GM18873 (cell line): ENCODE measurements at regions not wholly inside any gene's neighbourhood (a gene's known extent, or its start where the extent isn't known, plus 50 kb on each side); places are given as distances from the start of the nearest gene placed in this dataset.
"Not testable (repeated sequence)": the region's sequence is repeated elsewhere in the genome, so short reads cannot be mapped to it uniquely, and the experiment has no call there.

Source experiments
- ATAC-seq: cut with Tn5 transposase; IDR thresholded peaks from one replicate; pipeline ENCODE4 v1.9.1; 2021; ENCODE audit warnings: mild to moderate bottlenecking, moderate library complexity, moderate number of reproducible peaks; ENCODE audit not compliant: unreplicated experiment, low FRiP score

DNA sequence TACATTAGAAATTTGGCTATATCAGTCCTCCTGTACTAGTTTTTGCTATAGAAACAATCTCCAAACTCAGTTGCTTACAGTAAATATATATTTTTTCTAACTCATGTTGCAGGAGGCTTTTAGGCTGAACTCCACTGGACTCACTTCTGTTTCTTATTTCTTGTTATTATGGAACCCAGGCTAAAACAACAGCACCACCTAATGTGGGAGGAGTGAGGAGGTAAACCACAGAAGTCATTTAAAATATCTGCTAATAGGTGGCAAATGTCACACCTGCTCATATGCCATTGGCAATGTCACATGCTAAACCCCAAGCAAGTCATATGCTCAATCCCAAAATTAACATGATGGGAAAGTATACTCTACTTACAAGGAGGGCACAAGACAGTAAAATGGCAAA lies 462.2 kb downstream of the PLOD2 start:
- ATAC-seq, result no peak

DNA sequence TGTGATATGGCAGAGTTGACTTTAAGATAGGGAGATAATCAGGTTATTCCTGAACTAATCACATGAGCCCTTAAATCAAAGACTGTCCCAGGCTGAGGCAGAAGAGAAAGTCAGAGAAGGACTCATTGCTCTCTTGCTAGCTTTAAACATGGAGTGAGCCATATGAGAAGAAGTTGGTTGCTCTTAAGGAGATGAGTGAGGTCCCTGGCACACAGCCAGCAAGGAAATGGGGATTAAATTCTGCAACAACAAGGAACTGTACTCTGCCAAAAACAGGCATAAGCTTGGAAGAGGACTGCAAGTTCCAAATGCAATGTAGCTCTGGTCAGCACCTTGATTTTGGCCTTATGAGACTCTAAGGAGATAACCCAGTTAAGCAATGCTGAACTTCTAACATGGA lies 457.0 kb downstream of the PLOD2 start:
- no peak for ATAC-seq

DNA sequence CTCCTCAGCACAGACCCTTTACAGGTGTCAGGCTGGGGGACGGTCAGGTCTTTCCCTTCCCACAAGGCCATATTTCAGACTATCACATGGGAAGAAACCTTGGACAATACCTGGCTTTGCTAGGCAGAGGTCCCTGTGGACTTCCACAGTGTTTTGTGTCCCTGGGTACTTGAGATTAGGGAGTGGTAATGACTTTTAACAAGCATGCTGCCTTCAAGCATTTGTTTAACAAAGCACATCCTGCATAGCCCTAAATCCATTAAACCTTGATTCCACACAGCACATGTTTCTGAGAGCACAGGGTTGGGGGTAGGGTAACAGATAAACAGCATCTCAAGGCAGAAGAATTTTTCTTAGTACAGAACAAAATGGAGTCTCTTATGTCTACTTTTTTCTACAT lies 451.2 kb downstream of the PLOD2 start:
- not testable (repeated sequence) for ATAC-seq

DNA sequence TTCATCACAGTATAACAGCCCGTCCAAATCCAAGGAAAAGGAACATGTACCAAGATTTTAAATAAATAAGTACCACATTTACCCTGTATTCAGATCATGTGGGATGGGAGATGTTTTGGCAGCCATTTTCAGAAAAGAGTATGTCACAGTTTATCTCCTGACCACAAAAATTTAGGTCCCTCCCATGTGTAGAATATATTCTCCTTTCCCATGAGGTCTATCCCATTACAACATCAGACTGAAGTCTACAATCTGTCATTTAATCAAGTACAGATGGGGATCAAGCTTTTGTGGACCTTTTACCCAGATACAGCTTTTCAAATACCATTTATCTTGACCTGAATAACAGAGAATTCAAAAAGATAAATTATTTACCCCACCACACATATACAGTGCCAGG lies 444.5 kb downstream of the PLOD2 start:
- ATAC-seq, result no peak

DNA sequence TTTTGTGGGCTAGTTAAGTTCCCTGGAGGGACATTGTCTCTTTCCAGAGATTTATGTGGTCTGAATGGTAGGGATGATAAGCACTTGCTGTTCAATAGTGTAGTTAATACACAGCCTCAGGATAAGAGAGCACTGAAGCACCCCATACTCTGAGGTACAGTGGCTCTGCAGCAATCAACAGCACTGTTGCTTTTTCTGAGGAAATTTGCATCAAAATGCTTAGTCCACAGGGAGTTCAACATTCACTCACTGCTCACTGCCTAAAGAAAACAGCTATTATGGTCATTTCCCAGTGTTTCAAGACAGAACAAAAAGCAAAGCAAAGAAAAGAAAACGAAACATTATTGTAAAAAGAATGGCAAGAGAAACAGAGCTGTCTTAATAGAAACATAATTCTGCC lies 441.9 kb downstream of the PLOD2 start:
- no peak for ATAC-seq

DNA sequence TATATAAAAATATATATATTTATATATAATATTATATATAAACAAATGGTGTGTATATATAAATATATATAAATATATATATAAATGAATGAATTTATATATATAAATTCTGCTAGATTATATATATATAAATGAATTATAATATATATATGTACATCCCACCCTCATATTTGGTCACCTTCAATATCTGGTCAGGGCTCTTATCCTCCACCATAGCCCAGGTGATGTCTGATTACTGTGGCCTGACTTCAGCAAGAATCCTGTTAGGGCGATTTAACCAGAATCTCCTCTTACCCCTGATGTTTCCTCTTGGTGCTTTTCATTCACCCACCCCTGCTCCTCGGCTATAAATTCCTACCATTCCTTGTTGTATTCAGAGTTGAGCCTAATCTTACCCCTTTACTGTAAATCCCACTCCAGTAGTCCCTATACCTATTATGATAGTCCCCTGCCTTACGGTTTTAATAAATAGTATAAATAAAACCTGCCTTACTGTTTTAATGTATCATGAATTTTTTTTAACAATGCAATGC lies 439.6 kb downstream of the PLOD2 start:
- ATAC-seq, result no peak

DNA sequence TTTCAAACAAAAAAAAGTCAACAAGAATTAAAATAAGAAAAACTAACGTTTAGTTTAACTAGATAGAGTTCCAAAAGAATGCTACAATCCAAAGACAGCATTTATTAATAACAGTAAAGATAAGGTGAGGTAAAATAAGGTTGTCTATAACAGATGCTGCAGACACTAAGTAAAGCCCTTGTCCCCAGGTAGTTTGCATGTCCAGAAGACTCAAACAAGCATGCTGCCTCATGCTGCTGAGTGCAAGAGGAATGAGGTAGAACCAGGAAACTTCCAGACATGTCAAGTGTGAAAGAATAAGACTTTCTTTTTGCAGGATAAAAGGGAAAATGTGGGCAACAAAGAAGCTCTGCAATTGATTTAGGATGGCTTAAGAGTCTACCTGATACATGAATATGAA lies 439.2 kb downstream of the PLOD2 start:
- no peak for ATAC-seq

DNA sequence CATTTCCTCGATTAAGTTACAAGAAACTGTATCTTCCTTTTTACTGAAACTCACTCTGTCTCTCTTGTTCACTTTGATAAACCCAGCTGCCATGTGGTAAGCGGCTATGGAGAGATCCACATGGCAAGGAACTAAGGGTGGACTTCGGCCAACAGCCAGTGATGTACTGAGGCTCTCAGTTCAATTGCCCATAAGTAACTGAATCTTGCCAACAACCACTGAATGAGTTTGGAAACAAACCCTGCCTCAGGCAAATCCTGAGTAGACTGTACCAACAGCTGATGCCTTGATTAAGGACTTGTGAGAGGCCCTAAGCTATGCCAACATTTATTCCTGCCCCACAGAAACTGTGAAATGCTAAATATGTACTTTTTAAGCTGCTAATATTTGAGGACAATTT lies 433.5 kb downstream of the PLOD2 start:
- ATAC-seq, result no peak

DNA sequence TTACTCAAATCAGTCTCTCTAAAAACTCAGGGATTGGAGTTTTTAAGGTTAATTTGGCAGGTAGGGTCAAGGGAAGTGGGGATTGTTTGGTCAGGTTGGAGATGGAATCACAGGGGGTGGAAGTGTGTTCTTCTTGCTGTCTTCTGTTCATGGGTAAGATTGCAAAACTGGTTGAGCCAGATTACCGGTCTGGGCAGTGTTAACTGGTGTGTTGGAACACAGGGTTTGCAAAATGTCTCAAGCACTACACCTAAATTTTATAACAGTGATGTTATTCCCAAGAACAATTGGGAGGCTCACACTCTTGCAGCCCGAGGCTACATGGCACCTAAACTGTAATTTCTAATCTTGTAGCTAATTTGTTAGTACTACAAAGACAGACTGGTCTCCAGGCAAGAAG lies 425.4 kb downstream of the PLOD2 start:
- no peak for ATAC-seq

DNA sequence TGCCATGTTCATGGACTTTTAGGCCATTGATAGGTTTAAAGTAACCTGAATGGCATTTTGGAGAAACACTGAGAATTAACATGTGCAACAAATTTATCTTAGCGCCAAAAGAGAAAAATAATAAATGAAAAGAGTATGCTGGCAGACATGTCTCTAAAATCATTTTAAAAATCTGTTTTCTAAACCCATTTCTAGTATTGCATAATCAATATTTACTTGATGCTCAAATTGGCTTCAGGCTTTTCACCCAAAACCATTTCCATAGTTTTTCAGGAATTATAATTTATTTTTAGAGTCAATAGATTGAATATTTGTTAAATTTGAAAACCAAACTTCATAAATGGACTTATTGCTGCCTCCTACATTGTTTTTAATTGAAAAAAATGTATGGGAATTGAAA lies 423.0 kb downstream of the PLOD2 start:
- no peak for ATAC-seq

DNA sequence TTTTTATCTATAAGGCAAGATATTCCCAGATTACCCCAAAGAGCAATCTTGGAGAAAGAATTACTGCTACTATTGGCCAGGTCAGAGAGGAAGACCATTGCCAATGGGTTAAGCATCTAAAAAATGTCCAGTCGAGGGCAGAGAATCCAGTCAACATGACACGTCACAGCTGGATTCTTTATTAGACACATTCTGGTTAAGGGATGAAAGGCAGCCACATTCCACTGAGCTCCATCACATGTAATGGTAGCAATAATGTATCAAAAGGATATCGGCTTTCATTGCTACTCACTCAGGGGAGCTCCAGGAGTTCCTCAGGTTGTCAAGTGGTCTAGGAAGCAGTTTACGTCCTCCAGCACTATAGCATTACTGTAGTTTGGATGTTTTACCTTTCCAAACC lies 421.1 kb downstream of the PLOD2 start:
- no peak for ATAC-seq

DNA sequence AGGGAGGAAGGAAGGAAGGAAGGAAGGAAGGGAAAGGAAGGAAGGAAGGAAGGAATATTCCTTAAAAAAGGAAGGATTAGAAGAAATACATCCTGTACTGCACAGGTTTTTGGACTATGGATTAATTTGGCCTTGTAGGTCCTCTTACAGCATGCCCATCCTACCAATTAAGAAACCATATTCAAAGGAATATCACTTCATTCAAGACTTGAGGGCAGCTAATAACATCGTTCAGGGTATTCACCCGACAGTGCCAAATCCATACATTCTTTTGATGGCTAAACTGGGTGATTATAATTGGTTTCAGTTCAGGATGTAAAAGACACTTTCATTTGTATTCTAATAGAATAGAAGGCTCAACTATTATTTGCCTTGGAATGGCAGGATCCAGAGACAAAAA lies 410.3 kb downstream of the PLOD2 start:
- no peak for ATAC-seq

DNA sequence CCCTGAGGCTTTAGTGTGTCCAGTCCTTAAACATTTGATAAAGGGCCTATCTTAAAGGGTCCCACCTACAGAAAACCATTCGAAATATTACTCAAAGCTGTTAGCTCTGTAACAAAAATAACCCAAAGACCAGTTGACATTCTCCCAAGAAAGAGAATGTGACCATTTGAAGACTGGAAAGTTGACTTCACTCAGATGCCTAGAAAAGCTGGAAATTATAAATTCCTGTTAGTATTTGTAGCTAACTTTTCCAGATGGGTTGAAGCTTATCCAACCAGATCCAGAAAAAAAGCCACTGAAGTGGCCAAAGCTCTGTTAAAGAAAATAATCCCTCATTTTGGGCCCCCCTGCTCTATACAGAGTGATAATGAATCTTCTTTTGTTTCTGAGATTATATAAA lies 408.4 kb downstream of the PLOD2 start:
- no peak for ATAC-seq

DNA sequence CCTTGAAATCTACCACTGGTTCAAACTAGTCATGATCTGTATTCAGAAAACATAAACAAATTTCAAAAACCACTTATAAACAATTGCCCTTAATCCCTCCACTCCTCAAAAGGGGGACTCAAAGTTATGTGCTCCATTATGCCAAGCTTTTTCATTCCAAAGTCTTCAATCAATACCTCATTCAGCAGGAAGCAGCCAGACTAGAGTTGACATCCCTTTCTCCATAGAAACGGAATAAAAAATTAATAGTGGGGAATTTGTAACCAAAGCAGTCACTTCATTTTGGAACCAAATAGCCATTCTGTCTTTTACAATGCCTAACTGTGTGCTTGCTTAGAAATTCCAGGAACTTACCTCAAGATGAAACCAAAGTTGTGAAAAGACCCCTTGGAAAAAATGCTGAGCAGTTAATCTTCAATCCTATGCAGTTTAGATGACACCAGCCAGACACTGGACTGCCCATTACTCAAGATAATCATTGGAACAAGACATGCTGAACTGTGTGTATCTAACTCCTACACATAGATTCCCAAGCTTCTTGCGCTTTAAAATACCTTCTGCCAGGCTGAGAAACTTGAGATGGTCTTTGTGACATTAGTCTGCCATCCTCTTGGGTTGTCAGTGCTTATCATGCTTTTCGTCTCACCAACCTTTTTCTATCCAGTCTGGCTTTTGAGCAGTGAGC lies 406.2 kb downstream of the PLOD2 start:
- ATAC-seq, result no peak

DNA sequence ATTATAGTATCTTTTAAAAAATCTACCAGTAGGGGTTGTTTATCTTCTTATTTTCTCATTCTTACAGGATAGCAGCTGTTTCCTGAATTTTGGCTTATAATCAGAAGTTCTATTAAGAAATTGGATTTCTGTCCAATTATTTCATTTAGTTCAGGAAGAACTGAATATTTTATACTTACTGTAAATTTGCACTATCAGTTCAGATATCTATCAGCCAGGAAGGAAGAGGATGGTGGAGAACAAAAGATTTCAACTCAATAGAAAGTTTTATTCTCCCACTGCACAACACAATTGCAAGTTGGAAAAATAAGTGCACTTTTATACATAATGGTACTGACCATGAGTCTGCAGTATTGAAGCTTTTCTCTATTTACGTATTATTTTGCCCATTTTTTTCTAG lies 400.9 kb downstream of the PLOD2 start:
- no peak for ATAC-seq

DNA sequence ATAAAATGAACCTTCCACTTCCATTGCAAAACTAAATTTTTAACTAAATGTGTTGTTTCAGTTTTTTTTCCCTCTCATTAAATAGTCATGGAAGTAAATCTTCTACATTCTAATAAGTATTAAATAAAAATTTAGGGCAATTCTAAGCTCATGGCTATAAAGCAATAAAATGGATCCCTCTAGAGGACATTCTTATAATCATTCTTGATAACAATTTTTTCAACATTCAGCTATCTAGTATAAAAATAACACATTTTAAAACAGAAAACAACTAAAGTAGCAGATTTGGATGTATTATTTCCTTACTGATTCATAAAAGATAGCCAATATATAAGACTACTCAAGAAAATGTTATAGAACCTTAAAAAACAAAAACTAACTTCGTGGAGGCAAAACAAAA lies 393.1 kb downstream of the PLOD2 start:
- ATAC-seq, result no peak

DNA sequence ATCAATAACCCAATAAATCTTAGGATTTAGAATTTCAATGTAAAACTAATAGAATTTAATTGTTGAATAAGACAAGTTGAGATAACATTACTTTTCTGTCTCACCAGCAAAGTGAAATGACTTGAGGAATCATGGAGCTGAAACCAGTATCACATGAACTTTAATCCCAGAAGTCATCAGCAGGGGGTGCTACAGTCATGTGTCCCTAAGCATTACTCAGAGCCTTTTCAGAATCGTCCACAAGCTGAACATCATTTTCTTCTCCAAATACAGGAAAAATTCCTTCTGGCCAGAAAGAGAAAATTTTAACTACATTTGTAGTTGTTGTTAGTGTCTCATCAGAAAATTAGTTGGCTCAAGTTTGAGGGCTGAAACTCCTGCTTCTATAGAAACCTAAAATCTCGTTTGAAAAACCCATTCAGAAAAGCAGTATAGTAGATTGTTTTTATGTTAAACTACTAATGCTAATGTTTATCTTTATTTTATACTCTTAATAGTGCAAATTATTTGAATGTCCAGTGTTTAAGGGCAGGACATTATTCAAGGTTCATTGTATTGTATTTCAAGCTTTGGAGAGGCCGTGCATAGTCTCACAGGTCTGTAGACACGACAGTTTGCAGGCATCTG lies 384.1 kb downstream of the PLOD2 start:
- ATAC-seq, result peak; percentile 61

DNA sequence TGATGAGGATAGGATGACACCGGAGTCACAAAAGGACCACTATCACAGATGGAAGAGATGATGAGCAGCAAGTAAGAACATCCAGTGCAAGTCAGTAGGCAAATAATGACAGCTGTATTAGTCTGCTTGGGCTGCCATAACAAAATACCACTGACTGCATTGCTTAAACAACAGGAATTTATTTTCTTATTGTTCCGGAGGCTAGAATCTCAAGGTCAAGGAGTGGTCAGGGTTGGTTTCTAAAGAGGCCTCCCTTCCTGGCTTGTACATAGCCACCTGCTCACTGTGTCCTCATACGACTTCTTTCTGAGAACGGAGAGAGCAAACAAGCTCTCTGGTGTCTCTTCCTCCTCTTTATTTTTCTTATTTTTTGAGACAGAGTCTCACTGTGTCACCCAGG lies 380.7 kb downstream of the PLOD2 start:
- ATAC-seq, result no peak

DNA sequence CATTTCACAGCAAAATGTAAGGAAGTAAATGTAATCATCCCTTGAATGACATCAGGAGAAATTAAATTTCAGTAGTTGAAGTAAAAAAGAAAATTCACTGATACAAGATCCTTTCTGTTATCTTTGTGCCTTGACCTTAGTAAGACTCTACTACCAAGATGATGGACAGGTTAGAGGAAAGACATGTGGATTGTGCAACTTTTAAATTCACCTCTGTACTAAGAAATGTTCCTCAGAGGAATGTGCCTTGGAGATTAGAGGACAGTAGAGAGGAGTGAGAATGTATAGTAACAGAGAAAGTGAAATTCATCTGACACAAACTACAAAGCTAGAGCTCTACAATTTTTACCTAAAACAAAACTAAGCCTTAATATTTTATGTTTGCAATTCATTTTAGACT lies 375.3 kb downstream of the PLOD2 start:
- ATAC-seq, result no peak

DNA sequence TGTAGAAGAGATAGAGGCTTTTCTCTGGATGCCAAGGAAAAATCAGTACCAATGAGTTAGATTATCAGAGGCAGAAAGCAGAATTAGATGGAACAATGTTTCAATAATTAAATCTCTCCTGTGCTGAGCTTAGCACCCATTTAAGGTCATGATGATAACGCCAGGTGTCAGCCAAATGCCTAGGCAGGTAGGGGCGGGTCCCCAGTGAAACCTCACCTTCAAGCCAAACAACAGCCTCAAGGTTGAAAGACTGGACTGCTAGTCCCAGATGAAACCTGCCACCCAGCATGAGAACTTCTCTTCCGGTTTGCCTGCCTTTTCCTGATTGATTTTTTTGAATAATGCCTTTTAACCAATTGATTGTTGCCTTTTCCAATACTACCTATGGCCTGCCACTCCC lies 363.0 kb downstream of the PLOD2 start:
- no peak for ATAC-seq

DNA sequence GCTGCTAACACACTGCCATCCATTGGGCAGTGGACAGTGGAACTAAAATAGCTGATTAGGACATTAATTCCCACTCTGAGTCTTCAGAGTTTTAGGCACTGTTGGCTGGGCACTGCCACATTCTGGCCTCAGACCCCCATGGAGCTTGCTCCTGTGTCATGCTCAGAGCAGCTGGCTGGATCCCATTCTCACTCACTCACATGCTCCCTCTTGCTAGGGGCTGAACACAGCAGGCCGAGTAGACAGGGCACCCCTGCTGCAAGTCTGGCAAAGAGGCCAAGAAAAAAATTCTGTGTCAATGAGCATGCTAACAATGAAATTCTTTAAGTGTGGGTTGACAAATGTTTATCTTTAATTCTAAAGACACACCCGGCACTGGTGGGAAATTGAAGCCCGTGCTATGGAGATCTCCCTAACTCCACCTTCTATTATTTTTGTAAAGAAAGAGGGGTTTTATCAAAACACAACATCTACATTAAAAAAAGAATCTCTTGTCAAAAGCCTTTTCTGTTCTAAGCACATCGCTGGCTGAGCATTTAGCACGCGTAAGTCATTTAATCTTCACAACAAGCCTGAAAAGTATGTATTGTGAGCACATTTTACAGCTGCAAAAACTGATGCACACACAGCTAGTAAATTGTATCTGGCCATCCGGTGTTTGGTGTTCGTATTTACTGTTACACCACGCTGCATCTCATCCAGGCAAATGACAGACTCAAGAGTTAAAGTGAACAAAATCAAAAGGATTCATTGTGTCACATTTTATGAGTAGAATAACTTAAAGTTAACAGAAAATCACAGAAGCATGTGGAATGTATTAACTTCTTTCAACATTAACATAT lies 362.1 kb downstream of the PLOD2 start:
- ATAC-seq, result no peak
